AG09319 (cell line): ENCODE measurements at regions not wholly inside any gene's neighbourhood (a gene's known extent, or its start where the extent isn't known, plus 50 kb on each side); places are given as distances from the start of the nearest gene placed in this dataset.

Experiments used
- DNase-seq: peaks from one replicate; pipeline ENCODE4 v3.0.0-alpha.2; 2010; ENCODE audit warnings: low read depth; ENCODE audit errors: extremely low read depth
- CTCF ChIP-seq: IDR thresholded peaks from 2 replicates; pipeline ENCODE4 v1.5.1; 2011; ENCODE audit warnings: low read depth, mild to moderate bottlenecking, inconsistent platforms, low read length, moderate library complexity

- no peak for DNase-seq
- TF ChIP-seq CTCF: no peak
Measured at GRCh38 chr11:88041679-88042078, 133.6 kb downstream of the RAB38 start.

- no peak for TF ChIP-seq CTCF
- DNase-seq: no peak
Measured at GRCh38 chr11:88040148-88040496, 135.1 kb downstream of the RAB38 start.

- DNase-seq: no peak
- no peak for TF ChIP-seq CTCF
Measured at GRCh38 chr11:88039476-88040147, 135.6 kb downstream of the RAB38 start.

GRCh38 chr11:88038063-88038462 is 137.2 kb downstream of the RAB38 start:
- TF ChIP-seq CTCF: no peak
- no peak for DNase-seq

- TF ChIP-seq CTCF: no peak
- no peak for DNase-seq
Measured at GRCh38 chr11:88036701-88037100, 138.5 kb downstream of the RAB38 start.

GRCh38 chr11:88035271-88035670 is 140.0 kb downstream of the RAB38 start:
- TF ChIP-seq CTCF: no peak
- no peak for DNase-seq

GRCh38 chr11:88017666-88018065 is 157.6 kb downstream of the RAB38 start:
- DNase-seq: no peak
- no peak for TF ChIP-seq CTCF
